ENCODE measurements at regions not wholly inside any gene's neighbourhood (a gene's known extent, or its start where the extent isn't known, plus 50 kb on each side); places are given as distances from the start of the nearest gene placed in this dataset.

- no peak for TF ChIP-seq CTCF (conservative IDR thresholded peaks at IDR 0.05; ENCODE audit: low read depth, low read length)
- TF ChIP-seq EZH2 (IDR thresholded peaks at IDR 0.05; ENCODE audit: low read length, unreplicated experiment) = no peak
Observed at GRCh38 chr13:88541994-88542393, 870.8 kb downstream of the SLITRK5 start.
